ENCODE measurements at regions not wholly inside any gene's neighbourhood (a gene's known extent, or its start where the extent isn't known, plus 50 kb on each side); places are given as distances from the start of the nearest gene placed in this dataset.

DNA sequence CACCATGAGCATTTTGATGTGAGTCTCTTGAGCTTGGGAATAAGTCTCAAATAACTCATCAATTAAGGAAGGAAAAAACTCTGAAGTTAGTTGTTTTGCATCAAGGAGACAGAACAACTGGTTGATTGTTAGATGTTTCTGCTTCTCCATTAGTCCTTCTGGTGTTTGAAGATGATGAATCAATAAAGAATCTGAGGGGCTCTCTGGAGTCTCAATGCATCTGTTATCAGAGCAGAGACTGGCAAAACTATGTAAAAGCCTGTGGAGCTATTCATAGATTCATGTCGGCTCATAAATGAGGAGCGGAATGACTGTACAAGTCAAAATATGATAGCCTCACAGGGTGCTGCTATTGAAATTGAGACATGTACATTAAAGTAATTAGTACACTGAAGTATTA is 73.3 kb upstream of the ZC3H11B start:
- no peak for TF ChIP-seq POLR2A (IDR thresholded peaks at IDR 0.05; ENCODE audit: low read length)
- TF ChIP-seq GATA1 (IDR thresholded peaks at IDR 0.05; ENCODE audit: low read depth, low read length), result no peak
